H9 (cell line): ENCODE measurements at regions not wholly inside any gene's neighbourhood (a gene's known extent, or its start where the extent isn't known, plus 50 kb on each side); places are given as distances from the start of the nearest gene placed in this dataset.

Experiments
- DNase-seq: peaks from one replicate; pipeline ENCODE4 v3.0.0-alpha.2; 2017
- H2AFZ ChIP-seq: one replicate; pipeline ENCODE4 v1.6.1; 2013; ENCODE audit warnings: mild to moderate bottlenecking, low read length, control low read depth, moderate library complexity
- H2AK5ac ChIP-seq: 2 replicates; pipeline ENCODE4 v1.6.1; 2013; ENCODE audit warnings: low read length, control low read depth, mixed read lengths; ENCODE audit not compliant: insufficient read length
- H2BK120ac ChIP-seq: one replicate; pipeline ENCODE4 v1.6.1; 2013; ENCODE audit warnings: low read depth, mild to moderate bottlenecking, low read length, control low read depth, inconsistent platforms; ENCODE audit not compliant: poor library complexity, severe bottlenecking
- H2BK12ac ChIP-seq: 2 replicates; pipeline ENCODE4 v1.6.1; 2013; ENCODE audit warnings: low read length, control low read depth, mixed read lengths, low read depth; ENCODE audit not compliant: insufficient read length
- H2BK15ac ChIP-seq: 2 replicates; pipeline ENCODE4 v1.6.1; 2013; ENCODE audit warnings: low read depth, low read length, control low read depth
- H2BK20ac ChIP-seq: one replicate; pipeline ENCODE4 v1.6.1; 2013; ENCODE audit warnings: low read depth, mild to moderate bottlenecking, low read length, control low read depth, inconsistent platforms; ENCODE audit not compliant: poor library complexity, severe bottlenecking
- H2BK5ac ChIP-seq: 2 replicates; pipeline ENCODE4 v1.6.1; 2013; ENCODE audit warnings: low read length, control low read depth, mixed read lengths; ENCODE audit not compliant: insufficient read length
- H3K14ac ChIP-seq: 2 replicates; pipeline ENCODE4 v1.6.1; 2013; ENCODE audit warnings: low read length, control low read depth; ENCODE audit not compliant: insufficient read depth
- H3K18ac ChIP-seq: 2 replicates; pipeline ENCODE4 v1.6.1; 2013; ENCODE audit warnings: low read depth, mild to moderate bottlenecking, mixed read lengths, low read length, control low read depth; ENCODE audit not compliant: insufficient read length
- H3K23ac ChIP-seq: 2 replicates; pipeline ENCODE4 v1.6.1; 2013; ENCODE audit warnings: low read length, control low read depth, mixed read lengths, low read depth; ENCODE audit not compliant: insufficient read length
- H3K23me2 ChIP-seq: 2 replicates; pipeline ENCODE4 v1.6.1; 2013; ENCODE audit warnings: low read depth, mild to moderate bottlenecking, mixed read lengths, low read length, control low read depth; ENCODE audit not compliant: insufficient read length, poor library complexity, severe bottlenecking
- H3K27ac ChIP-seq: 2 replicates; pipeline ENCODE4 v1.5.1; 2013; ENCODE audit warnings: low read length, control low read depth, mixed read lengths, low read depth; ENCODE audit not compliant: insufficient read length
- H3K27me3 ChIP-seq: 2 replicates; pipeline ENCODE4 v1.6.1; 2013; ENCODE audit warnings: low read length, control low read depth, inconsistent platforms; ENCODE audit not compliant: insufficient read depth
- H3K4ac ChIP-seq: 2 replicates; pipeline ENCODE4 v1.6.1; 2013; ENCODE audit warnings: low read depth, mild to moderate bottlenecking, control low read depth, inconsistent platforms, low read length, moderate library complexity
- H3K4me1 ChIP-seq: 2 replicates; pipeline ENCODE4 v1.6.1; 2013; ENCODE audit warnings: low read length, control low read depth, inconsistent platforms; ENCODE audit not compliant: insufficient read depth
- H3K4me2 ChIP-seq: 2 replicates; pipeline ENCODE4 v1.6.1; 2013; ENCODE audit warnings: low read length, control low read depth, mixed read lengths; ENCODE audit not compliant: insufficient read length, insufficient read depth
- H3K56ac ChIP-seq: 2 replicates; pipeline ENCODE4 v1.6.1; 2013; ENCODE audit warnings: low read depth, mild to moderate bottlenecking, mixed read lengths, low read length, control low read depth; ENCODE audit not compliant: insufficient read length
- H3K79me1 ChIP-seq: 2 replicates; pipeline ENCODE4 v1.6.1; 2013; ENCODE audit warnings: low read depth, mild to moderate bottlenecking, moderate library complexity, low read length, control low read depth, inconsistent platforms; ENCODE audit not compliant: insufficient read depth, poor library complexity, severe bottlenecking
- H3K79me2 ChIP-seq: 2 replicates; pipeline ENCODE4 v1.6.1; 2013; ENCODE audit warnings: low read length, control low read depth, inconsistent platforms; ENCODE audit not compliant: insufficient read depth
- H3K9ac ChIP-seq: 2 replicates; pipeline ENCODE4 v1.6.1; 2013; ENCODE audit warnings: low read length, control low read depth, mixed read lengths; ENCODE audit not compliant: insufficient read length; ENCODE audit errors: extremely low read depth
- H3K9me3 ChIP-seq: one replicate; pipeline ENCODE4 v1.6.1; 2013; ENCODE audit warnings: low read depth, low read length, inconsistent platforms; ENCODE audit not compliant: control insufficient read depth
- H3T11ph ChIP-seq: one replicate; pipeline ENCODE4 v1.6.1; 2013; ENCODE audit warnings: mild to moderate bottlenecking, low read length, control low read depth, inconsistent platforms
- H4K20me1 ChIP-seq: one replicate; pipeline ENCODE4 v1.6.1; 2013; ENCODE audit not compliant: control insufficient read depth, insufficient read length, insufficient read depth
- H4K5ac ChIP-seq: 2 replicates; pipeline ENCODE4 v1.6.1; 2013; ENCODE audit warnings: low read depth, mild to moderate bottlenecking, mixed read lengths, low read length, control low read depth; ENCODE audit not compliant: insufficient read length
- H4K8ac ChIP-seq: replicated peaks from 2 replicates; pipeline ENCODE4 v1.6.1; 2013; ENCODE audit warnings: low read length, control low read depth, mixed read lengths, low read depth; ENCODE audit not compliant: insufficient read length
- H4K91ac ChIP-seq: 2 replicates; pipeline ENCODE4 v1.6.1; 2013; ENCODE audit warnings: low read depth, mild to moderate bottlenecking, moderate library complexity, mixed read lengths, low read length, control low read depth; ENCODE audit not compliant: insufficient read length
- H3K27ac Mint-ChIP-seq, 3 experiments: 2 replicates in 2 of 3; 3 replicates in 1 of 3; pipeline ENCODE4 v1.8.0; 2020 to 2021; ENCODE audit warnings: mixed read lengths in 3 of 3, mild to moderate bottlenecking in 1 of 3, moderate library complexity in 1 of 3
- H3K27me3 Mint-ChIP-seq: 2 replicates; pipeline ENCODE4 v1.8.0; 2021; ENCODE audit warnings: low read depth, mild to moderate bottlenecking, moderate library complexity, mixed read lengths
- H3K36me3 Mint-ChIP-seq, 3 experiments: 2 replicates in 2 of 3; 3 replicates in 1 of 3; pipeline ENCODE4 v1.8.0; 2020 to 2021; ENCODE audit warnings: low read depth in 3 of 3, mixed read lengths in 3 of 3; ENCODE audit not compliant: insufficient read depth in 1 of 3
- H3K4me1 Mint-ChIP-seq, 2 experiments: 2 replicates each; pipeline ENCODE4 v1.8.0; 2020; ENCODE audit warnings: mixed read lengths in 2 of 2
- H3K4me3 Mint-ChIP-seq, 2 experiments: 2 replicates in 1 of 2; 3 replicates in 1 of 2; pipeline ENCODE4 v1.8.0; 2020 to 2021; ENCODE audit warnings: mild to moderate bottlenecking in 2 of 2, mixed read lengths in 2 of 2, moderate library complexity in 1 of 2
- H3K9me3 Mint-ChIP-seq, 2 experiments: 2 replicates in 1 of 2; 3 replicates in 1 of 2; pipeline ENCODE4 v1.8.0; 2020; ENCODE audit warnings: mild to moderate bottlenecking in 2 of 2, mixed read lengths in 2 of 2, moderate library complexity in 1 of 2
- CTCF ChIP-seq: fragments of 200-600 bp; sonication (generic); conservative IDR thresholded peaks from 3 replicates; pipeline ENCODE4 v1.8.0; 2021; ENCODE audit warnings: antibody characterized with exemption, mild to moderate bottlenecking
- WGBS: extraction: QIAGEN DNeasy Blood & Tissue Kit; methylation state at CpG from one replicate; pipeline ENCODE4 v1.1.7; 2013; ENCODE audit warnings: missing lambda C conversion rate, low lambda C conversion rate, mixed read lengths; ENCODE audit not compliant: insufficient read length; ENCODE audit errors: extremely low coverage; 5-methylcytosine and 5-hydroxymethylcytosine counted together

DNA sequence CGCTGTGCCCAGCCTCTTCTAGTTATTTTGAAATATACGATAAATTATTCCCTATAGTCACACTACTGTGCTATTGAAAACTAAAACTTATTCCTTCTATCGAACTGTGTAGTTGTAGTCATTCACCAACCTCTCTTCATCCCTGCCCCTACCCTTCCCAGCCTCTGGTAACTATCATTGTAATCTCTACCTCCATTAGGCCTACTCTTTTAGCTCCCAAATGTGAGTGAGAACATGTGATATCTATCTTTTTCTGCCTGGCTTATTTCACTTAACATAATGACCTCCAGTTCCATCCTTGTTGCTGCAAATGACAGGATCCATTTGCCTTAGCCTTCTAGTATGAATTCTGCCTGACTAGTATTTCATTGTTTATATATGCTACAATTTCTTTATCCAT, 127.4 kb downstream of the PSAT1 start:
- Mint-ChIP-seq H3K9me3 (peaks cover 8 to 11% of the 10 kb centered on the region in 2 experiments), H3K36me3 (peaks cover 4 to 11% (median 4%) of the 10 kb centered on the region in 3 experiments; a peak in 5 of 7 replicates), H3K27me3 (no peaks in the 10 kb centered on the region), H3K4me3 (no peak overlapping the region), H3K4me1 (peaks cover 2 to 5% of the 10 kb centered on the region in 2 experiments; a peak in 1 of 4 replicates), H3K27ac (no peak overlapping the region; a peak in 1 of 7 replicates)
- Histone ChIP-seq H3K23ac (no peak overlapping the region), H3K9ac (no peak overlapping the region), H4K20me1 (no peaks in the 10 kb centered on the region), H2BK20ac (peak overlapping the region; percentile 45), H2AFZ (no peak overlapping the region), H4K5ac (no peak overlapping the region), H3K4me2 (no peak overlapping the region), H3K56ac (no peak overlapping the region), H2BK15ac (no peak overlapping the region), H2BK12ac (no peak overlapping the region), H3K27me3 (no peaks in the 10 kb centered on the region), H2BK120ac (no peak overlapping the region), H3K4ac (no peak overlapping the region), H3K23me2 (no peaks in the 10 kb centered on the region), H3K9me3 (no peaks in the 10 kb centered on the region), H3K27ac (no peak overlapping the region), H4K91ac (no peak overlapping the region), H3K79me1 (no peaks in the 10 kb centered on the region), H2BK5ac (no peak overlapping the region), H3K4me1 (no peaks in the 10 kb centered on the region), H3K18ac (no peak overlapping the region), H3T11ph (no peak overlapping the region), H3K14ac (no peak overlapping the region), H3K79me2 (no peaks in the 10 kb centered on the region), H4K8ac (no peak overlapping the region), H2AK5ac (no peak overlapping the region)
- WGBS = no CpG with 5 or more reads among the region's 3 CpGs
- no peak for TF ChIP-seq CTCF
- DNase-seq = no peak
